HG03354 (cell line): ENCODE measurements at regions not wholly inside any gene's neighbourhood (a gene's known extent, or its start where the extent isn't known, plus 50 kb on each side); places are given as distances from the start of the nearest gene placed in this dataset.
"Not testable (repeated sequence)": the region's sequence is repeated elsewhere in the genome, so short reads cannot be mapped to it uniquely, and the experiment has no call there.

Experiments
- ATAC-seq: cut with Tn5 transposase; IDR thresholded peaks from one replicate; pipeline ENCODE4 v1.9.1; 2021; ENCODE audit warnings: mild to moderate bottlenecking; ENCODE audit not compliant: unreplicated experiment, poor library complexity, severe bottlenecking

DNA sequence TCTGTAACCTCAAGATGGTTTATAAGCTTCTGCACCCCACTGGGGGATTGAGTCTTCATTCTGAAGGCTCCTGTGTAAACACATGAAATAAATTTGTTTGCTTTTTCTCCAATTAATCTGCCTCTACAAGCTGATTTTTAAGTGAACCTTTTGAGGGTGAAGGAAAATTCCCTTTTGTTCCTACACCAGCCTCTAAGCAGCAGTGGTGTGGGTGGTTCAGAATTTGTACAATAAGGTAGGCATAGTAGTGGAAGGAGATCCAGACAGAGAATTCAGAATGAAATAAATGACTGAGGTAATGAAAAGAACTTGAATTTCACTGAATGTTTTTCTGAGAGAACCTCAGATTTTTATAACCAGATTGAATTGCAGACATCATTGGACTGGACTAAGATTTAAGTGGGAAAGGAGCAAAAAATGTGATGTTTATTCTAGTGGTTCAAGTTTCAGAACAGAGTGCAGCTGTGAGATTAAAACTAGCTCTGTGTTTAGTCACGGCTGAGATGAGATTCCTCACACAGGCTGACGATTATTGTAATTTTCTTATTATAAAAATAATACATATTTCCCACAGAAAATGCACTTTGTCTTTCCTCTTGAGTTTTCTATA lies 1162.2 kb downstream of the TYW1 start:
- no peak for ATAC-seq

DNA sequence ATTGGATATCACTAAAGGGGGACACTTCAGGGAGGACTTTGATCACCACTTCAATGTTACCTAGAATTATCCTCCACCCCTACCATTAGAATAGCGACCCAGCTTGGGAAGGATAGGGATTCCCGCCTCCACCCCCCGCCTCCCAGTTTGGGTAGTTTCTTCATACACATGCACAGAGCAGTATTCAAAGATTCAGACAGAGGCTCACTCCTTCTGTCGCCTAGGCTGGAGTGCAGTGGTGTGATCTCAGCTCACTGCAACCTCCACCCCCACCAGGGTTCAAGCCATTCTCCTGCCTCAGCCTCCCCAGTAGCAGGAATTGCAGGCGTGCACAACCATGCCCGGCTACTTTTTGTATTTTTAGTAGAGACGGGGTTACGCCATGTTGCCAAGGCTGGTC lies 1166.1 kb downstream of the TYW1 start:
- no peak for ATAC-seq

DNA sequence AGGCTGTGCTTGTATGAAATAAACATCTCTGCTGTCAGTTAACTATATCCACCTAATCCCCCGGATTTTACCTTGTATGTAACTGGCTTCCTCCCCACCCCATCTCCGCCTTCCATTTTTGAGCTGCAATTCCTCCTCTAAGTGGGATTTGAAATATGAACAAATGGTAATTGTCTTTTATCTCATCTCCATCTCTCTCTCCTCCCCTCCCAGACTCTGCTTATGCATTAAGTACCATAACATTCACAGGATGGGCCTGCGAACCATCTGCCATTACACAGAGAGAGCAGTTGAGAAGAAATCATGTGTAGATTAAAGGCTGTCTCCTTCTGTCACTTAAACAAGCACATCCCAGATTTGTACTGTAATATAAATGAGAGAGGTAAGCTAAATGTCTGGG lies 1169.9 kb downstream of the TYW1 start:
- no peak for ATAC-seq

DNA sequence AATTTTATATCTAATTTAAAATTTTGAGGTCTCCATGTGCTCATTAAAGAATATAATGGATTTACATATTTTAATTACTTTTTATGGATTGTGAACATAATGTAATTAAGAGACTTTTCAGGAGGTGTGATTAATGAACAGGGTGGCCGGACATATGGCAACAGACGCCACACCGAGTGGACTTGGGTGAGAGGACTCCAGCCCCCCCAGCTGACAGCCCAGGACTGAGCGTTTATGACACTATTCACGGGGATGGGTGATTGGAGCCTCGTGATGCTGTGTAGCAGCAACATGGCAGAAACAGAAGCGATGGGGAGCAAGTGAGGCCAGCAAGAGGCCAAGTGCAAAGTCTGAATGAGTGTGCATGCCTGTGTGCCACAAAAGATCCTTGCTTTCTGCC lies 1176.9 kb downstream of the TYW1 start:
- no peak for ATAC-seq

DNA sequence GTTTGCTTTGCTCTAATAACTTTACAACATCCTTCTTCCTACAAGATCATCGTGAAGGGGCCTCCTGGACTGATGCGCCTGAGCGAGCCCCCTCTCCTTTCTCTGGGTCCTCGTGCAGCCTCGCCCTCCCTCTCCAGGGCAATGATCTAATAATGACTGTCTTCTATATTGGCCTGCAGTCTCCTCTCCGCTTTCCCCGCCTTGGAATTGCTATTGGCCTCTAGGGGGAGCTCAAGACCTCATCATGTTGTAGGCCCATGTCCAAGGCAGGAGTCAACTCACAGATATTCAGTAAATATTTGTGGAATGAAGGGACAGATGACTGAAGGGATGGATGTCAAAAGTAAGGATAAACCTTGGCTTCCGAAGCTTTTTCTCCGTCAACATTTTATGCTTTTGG lies 1180.3 kb downstream of the TYW1 start:
- no peak for ATAC-seq

DNA sequence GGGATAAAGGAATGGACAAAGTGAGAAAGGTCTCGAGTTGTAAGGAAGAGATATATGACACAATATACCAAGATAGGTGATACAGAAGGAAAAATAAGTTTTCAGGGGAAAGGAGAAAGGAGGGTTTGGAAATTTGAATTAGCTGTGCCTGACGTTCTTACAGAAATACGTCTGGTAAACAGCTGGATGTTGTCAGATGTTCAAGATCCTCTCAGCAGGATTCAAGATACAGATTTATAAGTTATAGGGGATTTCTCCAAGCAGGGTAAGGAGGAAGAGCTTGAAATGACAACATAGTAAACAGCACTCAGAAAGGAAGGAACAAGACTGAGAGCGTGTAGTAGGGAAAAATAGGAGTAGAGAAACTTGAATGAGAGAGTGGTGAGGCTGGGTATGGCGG lies 1184.1 kb downstream of the TYW1 start:
- ATAC-seq, result no peak

DNA sequence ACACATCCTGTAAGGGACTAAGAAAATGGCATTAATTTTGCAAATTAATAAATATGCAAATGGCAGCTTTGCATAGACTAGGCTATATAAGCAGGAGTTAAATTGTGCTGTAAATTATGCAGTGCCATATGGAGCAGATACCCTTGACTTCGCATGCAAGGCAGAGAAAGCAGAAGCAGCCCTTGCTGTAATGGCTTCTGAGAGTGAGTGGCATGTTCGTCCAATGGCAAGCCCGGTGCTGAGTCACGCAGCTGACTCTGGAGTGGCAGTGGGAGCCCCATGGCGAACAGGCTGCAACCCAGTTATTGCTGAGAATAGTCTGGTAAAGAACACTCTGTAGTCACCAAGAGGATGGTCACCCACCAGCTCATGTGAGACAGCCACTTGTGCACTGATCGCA lies 1186.5 kb downstream of the TYW1 start:
- ATAC-seq, result no peak

DNA sequence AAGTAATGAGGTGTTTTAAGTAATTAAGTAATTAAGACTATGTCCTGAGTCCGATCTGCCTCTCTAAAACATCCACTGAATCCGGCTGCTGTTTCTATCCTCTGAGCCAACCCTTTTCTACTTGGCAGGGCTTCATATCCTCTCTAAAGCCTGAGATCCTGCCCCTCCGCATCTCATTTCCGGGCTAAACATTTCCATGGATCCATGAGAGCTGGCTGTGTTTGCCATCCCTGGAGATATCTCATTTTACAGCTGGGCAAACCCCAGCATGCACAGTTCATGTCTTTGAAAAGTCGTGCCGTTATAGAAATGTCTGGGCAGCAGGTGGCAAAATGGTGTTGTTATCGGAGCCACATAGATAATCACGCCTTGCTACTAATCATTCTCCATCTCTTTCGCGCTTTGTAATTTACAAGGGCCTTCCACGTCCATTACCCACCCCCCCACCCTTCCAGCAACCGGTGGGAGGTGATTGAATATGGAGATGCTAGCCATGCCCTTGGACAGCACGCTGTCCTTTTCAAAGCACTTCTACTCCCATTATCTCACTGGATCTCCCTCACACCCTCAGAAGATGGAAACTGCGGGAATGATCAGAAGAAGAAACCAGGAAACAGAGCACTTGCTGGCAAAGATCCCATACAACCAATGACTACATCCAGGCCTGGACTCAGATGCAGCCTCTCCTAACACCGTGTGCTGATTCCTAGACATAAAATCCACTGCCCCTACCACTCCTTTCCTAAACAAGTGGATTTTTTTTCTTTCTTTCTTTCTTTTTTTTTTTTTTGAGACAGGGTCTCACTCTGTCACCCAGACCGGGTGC lies 1189.2 kb downstream of the TYW1 start:
- ATAC-seq, result no peak

DNA sequence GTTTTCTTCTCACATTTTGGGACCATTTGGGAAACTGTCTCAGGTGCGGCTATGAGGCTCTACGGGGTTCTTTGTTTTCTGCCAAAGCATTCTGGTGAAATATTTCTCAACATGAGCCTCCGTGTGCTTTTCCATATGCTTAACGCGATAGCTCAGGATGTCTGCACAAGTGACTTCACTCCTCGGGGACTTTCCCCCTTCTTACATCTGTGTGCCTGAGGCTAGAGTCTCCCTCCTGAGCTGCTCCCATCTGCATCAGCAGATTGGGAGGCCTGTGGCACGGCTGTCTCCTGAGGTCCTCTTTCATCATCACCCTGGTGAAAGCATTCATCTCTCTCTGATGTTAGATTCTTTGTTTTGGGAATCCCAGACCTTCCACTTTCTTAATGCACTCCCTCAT lies 1190.9 kb downstream of the TYW1 start:
- ATAC-seq, result no peak

DNA sequence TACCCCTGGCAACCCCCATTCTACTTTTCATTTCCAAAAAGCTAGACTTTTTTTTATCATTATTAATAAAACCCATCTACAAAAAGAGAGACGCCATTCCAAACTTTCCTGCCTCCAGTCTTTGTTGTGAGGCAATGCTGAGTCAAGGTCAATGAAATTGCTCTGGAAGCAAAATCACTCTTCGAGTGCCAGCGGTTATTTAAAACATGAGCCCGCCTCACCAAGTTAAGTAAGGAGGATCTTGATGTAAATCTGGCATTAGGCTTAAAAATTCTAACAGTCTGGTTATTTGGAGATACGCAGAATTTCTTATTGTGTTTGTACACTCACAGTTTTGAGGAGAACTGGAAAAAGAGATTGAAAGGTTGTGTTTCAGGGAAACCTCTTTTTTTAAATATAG lies 1196.3 kb downstream of the TYW1 start:
- no peak for ATAC-seq

DNA sequence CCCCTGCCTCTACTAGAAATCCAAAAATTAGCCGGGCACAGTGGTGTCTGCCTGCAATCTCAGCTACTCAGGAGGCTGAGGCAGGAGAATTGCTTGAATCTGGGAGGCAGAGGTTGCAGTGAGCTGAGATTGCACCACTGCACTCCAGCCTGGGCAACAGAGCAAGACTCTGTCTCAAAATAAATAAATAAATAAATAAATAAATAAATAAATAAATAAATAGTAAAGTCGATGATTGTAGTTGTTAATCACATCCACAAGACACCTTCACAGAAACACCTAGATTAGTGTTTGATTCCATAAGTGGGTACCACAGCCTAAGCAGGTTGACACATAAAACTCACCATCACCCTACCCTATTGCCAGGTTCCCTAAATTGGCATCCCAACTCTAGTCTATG lies 1199.0 kb downstream of the TYW1 start:
- ATAC-seq, result not testable (repeated sequence)

DNA sequence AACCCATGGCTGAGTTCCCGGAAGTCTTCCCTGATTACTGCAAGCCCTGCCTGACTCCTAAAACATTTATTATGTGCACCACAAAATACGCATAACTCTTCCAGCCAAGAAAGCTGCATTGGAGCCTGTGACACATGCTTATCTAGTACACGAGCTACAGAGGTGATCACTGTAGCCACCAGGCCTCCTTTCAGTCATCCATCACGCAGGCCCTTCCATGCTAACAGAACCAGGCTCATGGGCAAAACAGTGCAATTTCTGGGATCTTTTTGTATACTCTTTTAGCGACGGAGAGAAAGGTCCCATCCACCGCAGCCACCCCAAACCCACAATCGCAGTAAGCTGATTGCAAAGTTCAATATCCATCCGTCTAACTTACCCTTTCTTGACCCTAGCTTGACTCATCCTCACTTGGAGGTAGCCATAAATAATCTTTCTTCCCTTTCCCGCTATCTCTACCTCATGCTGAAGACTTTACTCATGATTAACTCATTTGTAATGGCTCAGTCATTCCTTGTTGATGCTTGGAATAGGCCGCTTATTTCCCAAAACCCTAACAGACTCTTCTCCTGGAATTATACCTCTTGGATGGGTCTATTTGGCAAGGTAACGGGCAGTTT lies 1203.5 kb downstream of the TYW1 start:
- ATAC-seq, result no peak

DNA sequence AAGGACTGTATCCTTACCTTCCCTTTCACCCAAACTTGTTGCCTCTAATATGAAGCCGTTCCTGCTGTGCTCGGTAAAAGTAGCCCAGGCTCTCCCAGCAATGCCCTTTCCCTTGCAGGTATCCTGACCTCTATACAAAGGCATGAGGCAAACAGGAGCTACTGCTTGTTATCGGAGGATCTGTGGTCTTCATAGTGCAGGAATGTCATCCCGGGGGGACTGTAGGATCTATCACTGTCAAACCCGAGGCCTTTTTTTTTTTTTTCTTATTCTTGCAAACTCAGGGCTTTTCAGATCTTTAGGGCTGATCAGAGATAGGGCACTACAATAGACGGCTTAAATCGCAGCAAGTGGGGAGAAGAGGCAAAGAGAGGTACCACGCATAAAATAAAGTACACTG lies 1206.6 kb downstream of the TYW1 start:
- no peak for ATAC-seq

DNA sequence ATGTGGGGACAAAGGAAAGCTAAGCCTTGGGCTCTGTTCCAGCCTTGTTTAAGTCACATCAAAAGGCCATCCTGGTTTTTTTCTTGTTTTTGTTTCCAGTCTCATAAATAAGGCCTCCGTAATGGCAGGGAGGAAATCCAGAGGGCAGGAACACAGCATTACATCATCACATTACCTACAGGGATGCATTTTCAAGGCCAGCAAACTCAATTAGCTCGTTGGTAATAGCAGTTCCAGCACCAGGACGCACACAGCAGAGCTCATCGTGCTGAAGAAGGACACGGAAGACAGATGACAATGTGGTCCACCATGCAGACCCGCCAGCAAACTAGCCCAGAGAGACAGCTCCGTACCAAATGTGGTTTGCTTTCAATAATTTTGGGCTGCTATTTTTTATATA lies 1209.2 kb downstream of the TYW1 start:
- ATAC-seq, result no peak

DNA sequence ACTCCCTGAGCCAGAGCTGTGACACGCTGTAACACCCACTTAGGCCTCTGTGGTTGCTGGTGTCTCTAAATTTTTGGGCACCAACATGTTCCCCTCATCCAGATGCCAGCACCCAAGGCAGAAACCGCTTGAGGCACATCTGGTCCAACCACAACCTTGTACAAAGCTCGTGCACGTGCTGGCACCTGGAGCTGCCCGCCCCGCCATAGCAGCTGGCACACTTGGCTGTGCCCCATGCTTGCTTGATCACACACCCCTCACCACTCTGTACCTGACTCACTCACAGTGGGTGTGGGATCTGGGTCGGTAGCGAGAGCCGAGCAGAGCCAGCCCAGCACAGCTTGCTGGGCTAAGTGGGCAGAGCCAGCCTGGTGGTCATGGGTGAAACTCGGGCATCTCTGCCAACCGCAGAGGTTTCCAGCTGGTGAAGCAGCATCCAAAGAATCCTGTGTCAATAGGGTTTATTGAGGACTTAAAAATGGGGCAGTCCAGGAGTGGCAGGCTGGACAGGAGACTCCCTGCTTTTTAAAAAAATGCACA lies 1210.4 kb downstream of the TYW1 start:
- no peak for ATAC-seq

DNA sequence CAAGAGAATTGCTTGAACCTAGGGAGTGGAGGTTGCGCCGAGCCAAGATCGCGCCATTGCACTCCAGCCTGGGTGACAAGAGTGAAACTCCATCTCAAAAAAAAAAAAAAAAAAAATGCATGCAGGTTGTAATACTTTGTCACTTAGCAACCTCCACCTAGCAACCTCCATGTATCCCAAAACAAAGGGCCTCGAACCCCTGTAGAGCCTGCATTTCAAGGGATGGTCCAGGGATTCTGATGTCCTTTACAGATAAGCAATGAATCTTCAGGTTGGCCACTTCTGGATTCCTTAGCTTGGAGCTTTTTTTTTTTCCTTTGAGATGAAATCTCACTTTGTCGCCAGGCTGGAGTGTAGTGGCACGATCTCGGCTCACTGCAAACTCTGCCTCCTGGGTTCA lies 1211.0 kb downstream of the TYW1 start:
- ATAC-seq, result no peak

DNA sequence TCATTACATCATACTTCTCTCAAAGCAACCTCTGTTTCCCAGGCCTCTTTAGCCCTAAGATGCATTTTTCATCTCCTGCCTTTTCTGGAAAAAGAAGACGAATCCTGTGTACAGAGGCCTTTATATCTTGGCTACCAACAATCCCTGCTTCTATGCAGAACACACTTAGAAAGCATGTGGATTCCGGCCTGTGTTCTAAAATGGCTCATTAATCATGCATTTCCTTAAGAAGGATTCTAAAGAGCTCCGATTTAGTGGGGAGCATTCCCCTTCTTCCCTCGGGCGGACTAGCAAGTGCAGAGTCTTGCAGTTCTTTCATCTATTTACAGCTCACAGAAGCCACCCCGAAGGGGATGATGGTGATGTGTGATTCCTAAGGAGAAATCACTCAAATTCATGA lies 1212.9 kb downstream of the TYW1 start:
- no peak for ATAC-seq

DNA sequence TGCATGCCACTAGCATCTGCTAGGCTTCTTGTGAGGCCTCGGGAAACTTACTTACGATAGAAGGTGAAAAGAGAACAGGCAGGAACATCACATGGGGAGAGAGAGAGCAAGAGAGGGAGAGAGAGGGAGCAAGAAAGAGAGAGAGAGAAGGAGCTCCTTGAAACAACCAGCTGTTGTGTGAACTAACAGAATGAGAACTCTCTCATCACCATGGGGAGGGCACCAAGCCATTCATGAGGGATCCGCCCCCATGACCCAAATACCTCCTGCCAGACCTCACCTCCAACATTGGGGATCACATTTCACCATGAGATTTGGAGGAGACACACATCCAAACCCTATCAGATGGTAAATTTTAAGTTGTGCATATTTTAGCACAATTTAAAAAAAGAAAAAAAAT lies 1217.2 kb downstream of the TYW1 start:
- ATAC-seq, result no peak

DNA sequence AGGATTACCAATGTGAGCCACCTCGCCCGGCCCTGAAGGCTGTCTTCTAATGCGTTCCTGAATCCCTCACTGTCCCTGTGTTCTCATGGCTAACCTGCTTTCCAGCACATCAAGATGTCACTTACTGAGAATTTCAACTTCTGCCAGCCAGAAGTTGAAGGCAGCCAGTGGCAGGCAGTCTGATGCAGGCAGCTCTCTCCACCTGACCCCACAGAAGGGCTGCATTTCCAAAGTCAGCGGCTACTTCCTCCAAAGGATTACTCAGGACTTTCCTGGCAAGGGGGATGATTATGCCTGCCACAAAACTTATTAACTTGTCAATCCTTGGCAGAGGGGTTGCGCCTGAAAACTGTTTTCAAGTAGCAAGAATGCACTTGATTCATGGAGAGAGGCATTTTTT lies 1219.4 kb downstream of the TYW1 start:
- no peak for ATAC-seq

DNA sequence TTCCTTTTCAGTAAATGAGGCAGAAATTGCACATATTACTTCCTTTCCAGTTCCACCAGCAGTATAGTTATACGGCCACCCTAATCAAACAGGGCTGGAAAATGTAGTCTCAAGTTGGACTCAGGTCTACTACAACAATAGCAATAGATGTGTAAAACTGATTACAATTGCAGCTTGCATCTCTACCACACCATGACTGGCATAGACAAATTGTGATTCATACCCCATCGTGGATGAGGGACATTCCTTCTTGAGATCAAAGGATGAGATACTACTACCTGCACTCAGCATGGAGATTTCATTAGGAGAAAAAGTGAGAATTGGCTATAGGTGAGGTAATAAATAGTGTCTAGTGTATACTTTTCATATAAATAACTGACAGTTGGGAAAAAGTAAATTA lies 1220.8 kb downstream of the TYW1 start:
- ATAC-seq, result no peak

DNA sequence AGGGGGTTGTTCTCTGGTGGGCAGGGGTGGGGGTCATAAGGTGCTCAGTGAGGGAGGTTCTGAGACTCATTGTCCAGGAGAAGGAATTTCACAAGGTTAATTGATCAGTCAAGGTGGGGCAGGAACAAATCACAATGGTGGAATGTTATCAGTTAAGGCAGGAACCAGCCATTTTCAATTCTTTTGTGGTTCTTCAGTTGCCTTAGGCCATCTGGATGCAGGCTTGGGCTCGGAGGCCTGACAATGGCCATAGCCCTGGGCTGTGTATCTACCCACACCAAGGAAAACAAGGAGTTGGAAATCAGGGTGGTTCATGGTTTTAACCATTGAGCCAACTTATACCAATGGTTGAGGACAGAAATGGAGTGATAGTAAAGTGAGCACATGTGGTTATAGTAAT lies 1221.8 kb downstream of the TYW1 start:
- no peak for ATAC-seq
